ENCODE measurements at regions not wholly inside any gene's neighbourhood (a gene's known extent, or its start where the extent isn't known, plus 50 kb on each side); places are given as distances from the start of the nearest gene placed in this dataset.

- Histone ChIP-seq H4K20me1 (ENCODE audit: insufficient read depth, low read length) (no peaks in the 10 kb centered on the region), H2AFZ (ENCODE audit: low read length) (no peak overlapping the region), H3K4me2 (ENCODE audit: low read depth, low read length) (no peak overlapping the region), H3K9me2 (replicated peaks; ENCODE audit: insufficient read depth, low read length) (no peaks in the 10 kb centered on the region), H3K27ac (ENCODE audit: low read length) (no peak overlapping the region), H3K4me1 (ENCODE audit: low read length) (peaks cover 14% of the 10 kb centered on the region), H3K36me3 (replicated peaks; ENCODE audit: insufficient read depth, low read length) (no peaks in the 10 kb centered on the region), H3K9ac (ENCODE audit: low read length) (no peak overlapping the region), H3K9me3 (replicated peaks; ENCODE audit: insufficient read depth, low read length) (no peaks in the 10 kb centered on the region), H3K4me3 (ENCODE audit: low read length) (no peak overlapping the region), H3F3A (ENCODE audit: insufficient read depth, low read length) (no peaks in the 10 kb centered on the region), H3K79me2 (ENCODE audit: low read length) (no peaks in the 10 kb centered on the region), H3K27me3 (replicated peaks; ENCODE audit: insufficient read depth, low read length) (no peaks in the 10 kb centered on the region)
- DNase-seq, result no peak
- TF ChIP-seq CTCF (IDR thresholded peaks at IDR 0.05; ENCODE audit: low read length) (no peak), EZH2 (optimal IDR thresholded peaks at IDR 0.05; ENCODE audit: low read depth, low read length) (no peak), EZH2phosphoT487 (IDR thresholded peaks at IDR 0.05; ENCODE audit: low read length) (no peak)
Measured at GRCh38 chr4:14912426-14912825, 89.9 kb upstream of the CPEB2 start.

GRCh38 chr4:14915018-14915417 is 87.3 kb upstream of the CPEB2 start:
- H3K4me1 ChIP-seq (ENCODE audit: low read length), result peaks cover 8% of the 10 kb centered on the region; the same call in 1 of the 2 replicates
- no peak overlapping the region for H3K4me2 ChIP-seq (ENCODE audit: low read depth, low read length)
- no peak for TF ChIP-seq EZH2 (optimal IDR thresholded peaks at IDR 0.05; ENCODE audit: low read depth, low read length)
- TF ChIP-seq EZH2phosphoT487 (IDR thresholded peaks at IDR 0.05; ENCODE audit: low read length), result no peak
- TF ChIP-seq CTCF (IDR thresholded peaks at IDR 0.05; ENCODE audit: low read length), result no peak
- H4K20me1 ChIP-seq (ENCODE audit: insufficient read depth, low read length), result no peaks in the 10 kb centered on the region
- H3K9me3 ChIP-seq (replicated peaks; ENCODE audit: insufficient read depth, low read length), result no peaks in the 10 kb centered on the region
- no peak for DNase-seq
- H2AFZ ChIP-seq (ENCODE audit: low read length), result no peak overlapping the region
- no peak overlapping the region for H3K9ac ChIP-seq (ENCODE audit: low read length)
- no peaks in the 10 kb centered on the region for H3K79me2 ChIP-seq (ENCODE audit: low read length)
- H3K27ac ChIP-seq (ENCODE audit: low read length), result no peak overlapping the region
- no peak overlapping the region for H3K4me3 ChIP-seq (ENCODE audit: low read length)
- no peaks in the 10 kb centered on the region for H3K36me3 ChIP-seq (replicated peaks; ENCODE audit: insufficient read depth, low read length)
- H3K9me2 ChIP-seq (replicated peaks; ENCODE audit: insufficient read depth, low read length), result no peaks in the 10 kb centered on the region
- H3K27me3 ChIP-seq (replicated peaks; ENCODE audit: insufficient read depth, low read length), result no peaks in the 10 kb centered on the region
- no peaks in the 10 kb centered on the region for H3F3A ChIP-seq (ENCODE audit: insufficient read depth, low read length)

GRCh38 chr4:14916554-14917297 is 85.6 kb upstream of the CPEB2 start:
- H3K36me3 ChIP-seq (replicated peaks; ENCODE audit: insufficient read depth, low read length), result no peaks in the 10 kb centered on the region
- no peaks in the 10 kb centered on the region for H3K9me2 ChIP-seq (replicated peaks; ENCODE audit: insufficient read depth, low read length)
- H3K9me3 ChIP-seq (replicated peaks; ENCODE audit: insufficient read depth, low read length), result no peaks in the 10 kb centered on the region
- DNase-seq, result no peak
- no peak for TF ChIP-seq EZH2 (optimal IDR thresholded peaks at IDR 0.05; ENCODE audit: low read depth, low read length)
- TF ChIP-seq CTCF (IDR thresholded peaks at IDR 0.05; ENCODE audit: low read length), result no peak
- TF ChIP-seq EZH2phosphoT487 (IDR thresholded peaks at IDR 0.05; ENCODE audit: low read length), result no peak
- H3K9ac ChIP-seq (ENCODE audit: low read length), result no peak overlapping the region
- no peaks in the 10 kb centered on the region for H3K79me2 ChIP-seq (ENCODE audit: low read length)
- H3K4me2 ChIP-seq (ENCODE audit: low read depth, low read length), result no peak overlapping the region
- no peak overlapping the region for H3K27ac ChIP-seq (ENCODE audit: low read length)
- H2AFZ ChIP-seq (ENCODE audit: low read length), result no peak overlapping the region
- H3K4me3 ChIP-seq (ENCODE audit: low read length), result no peak overlapping the region
- H4K20me1 ChIP-seq (ENCODE audit: insufficient read depth, low read length), result no peaks in the 10 kb centered on the region
- no peaks in the 10 kb centered on the region for H3K4me1 ChIP-seq (ENCODE audit: low read length)
- H3F3A ChIP-seq (ENCODE audit: insufficient read depth, low read length), result no peaks in the 10 kb centered on the region
- H3K27me3 ChIP-seq (replicated peaks; ENCODE audit: insufficient read depth, low read length), result no peaks in the 10 kb centered on the region

Measured in MM.1S (cell line).